GM18909 (cell line): ENCODE measurements at regions not wholly inside any gene's neighbourhood (a gene's known extent, or its start where the extent isn't known, plus 50 kb on each side); places are given as distances from the start of the nearest gene placed in this dataset.
A peak's percentile ranks its signal among the peaks of the same experiment; 100 is the strongest.

Source experiments
- ATAC-seq: cut with Tn5 transposase; IDR thresholded peaks from one replicate; pipeline ENCODE4 v1.9.1; 2021; ENCODE audit warnings: mild to moderate bottlenecking; ENCODE audit not compliant: unreplicated experiment, poor library complexity

DNA sequence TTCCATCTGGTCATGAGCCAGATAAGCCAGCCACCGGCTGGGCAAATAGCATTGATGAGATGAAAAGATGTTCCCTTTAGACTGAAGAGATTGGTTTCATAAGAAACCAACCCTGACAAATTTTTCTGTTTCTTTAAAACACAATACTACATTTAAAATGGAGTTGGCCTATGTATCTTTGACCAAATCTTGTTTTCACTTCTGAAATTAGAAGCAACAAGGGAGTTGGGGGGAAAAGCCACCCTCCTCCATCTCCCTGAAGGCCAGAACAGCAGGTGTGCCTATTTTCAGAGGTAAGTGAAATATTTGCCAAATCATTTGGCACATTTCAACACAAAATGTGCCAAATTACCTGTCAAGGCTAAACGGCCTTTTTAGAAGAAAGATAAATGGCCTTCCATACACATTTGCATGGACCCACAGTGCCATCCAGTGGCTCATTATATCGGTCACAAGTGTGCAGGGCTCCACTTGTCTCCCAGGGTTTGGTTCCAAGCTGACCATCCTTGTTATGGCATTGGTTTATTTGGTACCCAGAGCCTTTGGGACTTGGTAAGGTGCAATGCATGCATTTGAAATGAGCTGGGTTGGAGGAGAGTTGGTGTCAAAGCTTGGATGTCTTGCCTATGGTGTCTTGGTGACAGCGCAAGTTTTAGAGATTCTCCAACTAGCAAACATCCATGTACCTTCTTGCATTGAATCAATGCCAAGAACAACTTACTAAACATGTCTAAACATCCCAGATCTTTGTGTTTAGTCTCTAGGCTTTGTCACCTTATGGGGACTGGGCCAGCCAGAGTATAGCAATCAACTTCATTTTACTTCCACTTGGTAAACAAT, 372.0 kb upstream of the KIF2A start:
- ATAC-seq = peak; percentile 72

DNA sequence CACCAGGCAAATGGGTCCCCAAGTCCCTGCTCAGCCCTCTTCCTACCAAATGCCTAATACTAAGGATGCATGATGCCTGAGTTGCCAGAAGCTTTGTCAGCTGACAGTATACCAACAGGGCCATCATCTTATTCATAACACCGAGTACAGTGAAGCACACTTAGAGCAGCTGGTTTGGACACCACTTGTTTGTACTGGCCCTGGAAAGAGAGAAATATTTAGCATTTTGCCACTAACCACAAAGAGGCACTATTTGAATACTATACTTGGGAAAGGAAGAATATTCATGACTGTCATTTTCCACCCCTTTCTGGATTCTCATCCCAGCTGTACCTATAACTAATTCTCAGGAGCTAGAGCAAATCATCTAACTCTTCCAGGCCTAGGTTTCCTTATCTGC, 364.4 kb upstream of the KIF2A start:
- no peak for ATAC-seq

DNA sequence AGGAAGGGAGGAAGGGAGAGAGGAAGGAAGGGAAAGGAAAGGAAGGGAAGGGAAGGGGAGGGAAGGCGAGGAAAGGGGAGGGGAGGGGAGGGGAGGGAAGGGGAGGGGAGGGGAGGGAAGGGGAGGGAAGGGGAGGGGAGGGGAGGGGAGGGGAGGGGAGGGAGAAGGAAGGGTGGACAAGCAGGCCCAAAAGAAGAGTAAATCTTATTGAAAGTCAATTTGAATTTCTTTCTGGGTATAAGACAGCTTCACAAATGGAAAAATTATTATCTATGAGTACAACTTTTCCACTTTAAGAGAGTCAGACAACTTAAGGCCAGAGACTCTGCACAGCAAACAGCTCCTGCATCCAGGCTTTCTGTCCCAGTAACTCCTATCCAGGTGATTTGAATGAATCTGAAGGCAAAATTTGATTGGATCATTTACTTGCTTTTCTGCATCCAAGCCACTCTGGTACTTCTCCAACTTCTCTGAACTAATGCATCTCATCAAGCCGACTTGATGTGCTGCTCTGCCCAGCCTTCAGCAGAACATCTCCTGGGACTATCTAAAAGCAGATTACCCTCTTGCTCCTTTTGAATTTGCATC, 363.4 kb upstream of the KIF2A start:
- ATAC-seq = no peak

DNA sequence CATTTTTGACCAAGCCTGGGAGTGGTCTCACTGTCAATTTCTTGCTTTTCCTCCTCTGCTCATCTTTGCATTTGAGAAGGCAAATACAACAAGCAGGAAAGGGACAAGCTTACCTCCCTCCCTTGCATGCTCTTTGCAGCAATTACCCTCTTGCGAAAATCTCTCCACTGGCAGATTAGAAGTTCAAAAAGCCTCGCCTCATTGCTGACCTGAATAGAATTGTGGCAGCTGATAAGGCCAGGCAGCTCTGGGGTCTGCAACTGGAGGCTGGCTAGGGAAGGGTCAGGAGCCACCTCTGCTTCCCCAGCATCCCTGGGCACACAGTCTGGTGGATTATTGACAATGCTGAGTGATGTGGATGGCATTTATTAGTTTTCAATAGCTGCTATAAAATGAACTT, 362.3 kb upstream of the KIF2A start:
- ATAC-seq = no peak

DNA sequence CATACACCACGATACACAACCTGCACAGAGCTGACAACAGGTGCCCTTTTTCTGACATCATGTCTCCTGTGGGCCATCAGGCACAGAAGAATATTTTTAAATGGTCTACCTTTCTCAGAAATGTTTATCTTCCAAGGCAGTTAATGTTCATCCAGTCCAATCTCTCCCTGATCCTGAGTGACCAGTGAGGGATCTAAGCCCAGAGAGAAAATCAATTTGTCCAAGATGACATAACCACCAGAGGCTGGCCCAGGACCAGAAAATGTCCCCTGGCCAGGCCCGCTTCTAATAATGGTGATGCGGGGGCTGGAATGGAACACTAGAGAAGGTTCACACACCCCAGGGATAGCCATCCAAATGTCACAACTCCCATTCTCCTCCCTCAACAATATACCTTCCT, 357.9 kb upstream of the KIF2A start:
- no peak for ATAC-seq

DNA sequence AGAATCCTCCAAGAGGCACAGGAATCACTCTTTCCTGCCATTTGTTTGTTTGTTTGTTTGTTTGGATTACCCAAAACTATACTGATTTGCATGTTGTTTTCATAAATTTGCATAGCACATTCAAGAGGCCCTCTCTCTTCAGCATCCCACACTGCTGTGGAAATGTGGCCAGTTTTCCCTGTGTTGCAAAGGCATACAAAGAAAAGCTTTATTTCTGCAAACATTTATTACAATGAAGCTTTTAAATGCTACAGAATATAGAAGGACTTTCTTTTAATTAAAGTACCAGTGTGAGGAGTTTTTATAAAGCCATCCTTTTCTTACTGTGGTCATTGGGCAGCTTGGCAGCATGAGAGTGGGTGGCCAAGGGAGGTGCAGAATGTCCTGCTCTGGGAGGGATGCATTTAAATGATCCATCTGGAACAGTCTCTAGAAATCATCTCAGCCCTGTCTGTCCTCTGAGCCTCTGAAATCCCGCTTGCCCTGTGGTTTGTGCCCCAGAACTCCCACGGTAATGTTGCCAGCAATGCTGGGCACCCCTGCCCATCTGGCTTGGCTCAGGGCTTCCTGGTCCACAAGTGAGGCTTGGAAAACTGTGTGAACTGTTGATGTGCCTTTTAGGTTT, 356.8 kb upstream of the KIF2A start:
- no peak for ATAC-seq

DNA sequence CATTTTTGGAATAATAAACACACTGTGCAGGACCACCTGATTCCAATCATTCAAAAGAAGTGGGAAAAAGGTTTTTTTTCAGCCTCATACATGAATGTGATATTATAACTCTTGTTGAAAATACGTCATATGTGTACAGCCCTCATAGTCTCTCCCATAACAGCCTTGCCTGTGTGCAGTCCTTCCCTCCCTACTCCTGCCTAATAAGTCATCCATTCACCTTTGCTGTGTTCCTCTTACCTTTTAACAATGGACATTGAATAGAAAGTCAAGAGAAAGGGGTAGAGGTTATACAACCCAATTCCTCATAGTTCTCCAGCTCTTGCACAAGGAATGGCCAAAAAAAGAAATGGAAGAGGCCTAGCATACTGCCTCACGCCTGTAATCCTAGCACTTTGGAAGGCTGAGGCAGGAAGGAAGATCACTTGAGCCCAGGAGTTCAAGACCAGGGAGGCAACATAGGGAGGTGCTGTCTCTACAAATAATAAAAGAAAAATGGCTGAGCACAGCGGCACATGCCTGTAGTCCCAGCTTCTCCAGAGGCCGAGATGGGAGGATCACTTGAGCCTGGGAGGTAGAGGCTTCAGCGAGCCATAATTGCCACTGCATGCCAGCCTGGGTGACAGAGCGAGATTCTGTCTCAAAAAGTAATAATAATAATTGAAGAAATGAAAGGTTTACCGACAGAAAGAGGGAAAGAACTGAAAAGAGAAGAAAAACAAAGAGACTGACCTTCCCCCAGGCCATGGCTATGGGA, 356.1 kb upstream of the KIF2A start:
- ATAC-seq = no peak

DNA sequence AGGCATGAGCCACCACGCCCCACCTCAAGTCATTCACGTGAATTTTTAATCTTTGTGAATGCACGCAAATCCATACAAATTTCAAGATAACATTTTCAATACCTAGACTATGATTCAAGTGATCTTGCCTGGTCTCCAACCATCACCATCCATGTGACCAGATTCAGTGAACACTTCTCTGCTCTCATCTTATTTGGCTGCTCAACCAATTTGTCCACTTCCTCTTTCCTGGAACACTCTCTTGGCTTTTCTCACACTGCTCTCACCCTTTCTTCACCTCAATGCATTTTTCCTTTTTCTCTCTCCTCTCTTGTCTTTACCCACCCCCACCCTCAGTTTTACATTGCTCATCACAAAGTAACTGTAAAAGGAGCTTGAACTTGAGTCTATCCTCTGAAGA, 354.7 kb upstream of the KIF2A start:
- ATAC-seq = no peak

DNA sequence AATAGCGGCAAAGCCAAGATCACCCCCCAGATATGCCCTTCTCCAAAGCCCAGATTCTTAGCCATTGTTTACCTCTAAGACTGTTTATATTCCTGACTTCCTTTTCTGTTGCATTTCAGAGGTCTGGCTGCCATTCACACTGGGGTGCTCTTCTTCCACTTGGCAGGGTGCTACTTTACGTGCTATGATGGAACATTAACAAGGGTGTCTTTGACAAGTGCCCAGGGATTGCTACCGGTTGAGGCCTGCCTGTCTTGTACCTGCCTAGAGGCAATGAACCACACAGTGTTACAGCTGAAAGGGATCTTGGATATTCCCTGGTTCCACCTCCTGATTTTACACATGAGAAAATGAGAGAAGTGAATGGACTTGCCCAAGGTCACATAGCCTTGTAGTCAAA, 352.1 kb upstream of the KIF2A start:
- ATAC-seq = no peak

DNA sequence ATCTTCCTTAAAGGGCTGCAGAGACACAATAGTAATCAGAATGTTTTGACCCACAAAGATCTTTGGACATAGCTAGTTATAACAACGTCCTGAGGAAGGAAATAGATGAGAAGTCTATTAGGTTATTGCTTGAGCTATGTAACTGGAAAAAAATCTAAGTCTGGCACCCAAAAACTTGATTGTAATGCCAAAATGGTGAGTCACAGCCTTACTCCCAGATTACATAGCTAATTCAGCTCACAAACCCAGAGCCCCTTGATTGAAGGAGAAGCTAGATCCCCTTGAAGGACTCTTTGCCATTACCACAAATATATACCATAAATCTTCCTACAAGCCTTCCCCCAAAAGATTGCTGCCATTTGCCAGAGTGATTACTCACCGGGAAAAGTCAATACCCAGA, 341.8 kb upstream of the KIF2A start:
- no peak for ATAC-seq

DNA sequence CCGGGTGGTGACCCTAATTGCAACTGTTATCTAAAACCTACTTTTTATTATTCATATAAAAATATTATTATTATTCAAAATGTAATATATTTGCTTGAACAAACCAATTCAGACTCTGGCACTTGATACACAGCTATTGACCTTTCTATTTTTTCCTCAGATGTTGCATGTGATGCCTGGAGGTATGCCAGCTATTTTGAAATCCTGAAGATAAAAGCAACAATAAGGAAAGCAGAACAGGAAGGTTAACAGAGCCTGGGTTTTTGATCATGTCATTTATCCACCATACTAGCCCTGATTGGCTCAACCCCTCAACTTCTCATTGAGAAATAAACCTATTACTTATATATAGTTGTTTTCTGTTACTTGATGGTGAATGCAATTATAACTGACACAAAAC, 340.9 kb upstream of the KIF2A start:
- no peak for ATAC-seq

DNA sequence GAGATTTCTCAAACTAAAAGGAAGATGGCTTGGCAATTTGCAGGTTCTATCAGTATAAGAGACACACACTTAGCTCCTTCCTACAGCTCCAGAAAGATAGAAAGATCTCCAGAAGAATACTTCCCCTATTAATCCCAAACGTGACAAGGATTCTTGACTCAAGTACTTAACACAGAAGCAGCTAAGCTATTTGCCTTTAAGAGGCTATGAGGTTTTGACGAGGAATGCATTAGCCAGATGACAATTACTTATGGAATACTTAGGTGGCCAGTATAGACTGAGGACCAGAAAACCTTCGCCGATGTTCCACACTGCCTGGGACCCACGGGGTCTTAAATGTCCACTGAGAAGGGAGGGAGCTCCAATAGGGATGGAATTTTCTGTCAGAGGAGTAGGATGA, 340.5 kb upstream of the KIF2A start:
- no peak for ATAC-seq

DNA sequence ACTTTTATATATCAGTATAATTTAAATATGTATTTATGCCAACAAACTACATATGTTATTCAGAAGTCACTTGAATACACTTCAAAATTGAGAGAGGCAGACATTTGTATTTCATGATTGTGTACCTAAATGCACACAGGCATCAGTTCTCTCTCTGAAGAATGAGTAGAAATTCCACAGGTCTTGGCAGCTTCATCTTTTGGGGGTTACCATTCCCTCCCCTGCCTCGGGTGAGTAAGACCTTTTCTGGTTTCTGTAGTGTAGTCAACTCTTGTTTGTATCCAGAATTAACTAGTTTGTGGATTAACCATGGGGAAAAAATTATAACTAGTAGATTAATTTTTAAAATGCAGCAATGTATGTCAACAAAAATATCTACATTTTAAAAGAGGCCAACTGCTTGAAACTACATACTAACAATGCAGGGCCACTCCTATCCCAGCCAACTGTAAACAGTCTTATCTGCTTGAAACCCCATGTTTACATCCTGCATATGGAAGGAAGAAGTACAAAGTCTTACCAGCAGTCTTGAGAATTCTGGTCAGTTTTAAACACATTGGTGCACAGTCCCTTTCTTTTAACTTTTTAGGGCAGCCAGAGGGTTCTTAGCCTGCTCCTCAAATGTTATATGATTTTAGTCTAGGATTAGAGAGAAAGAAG, 339.6 kb upstream of the KIF2A start:
- ATAC-seq = no peak

DNA sequence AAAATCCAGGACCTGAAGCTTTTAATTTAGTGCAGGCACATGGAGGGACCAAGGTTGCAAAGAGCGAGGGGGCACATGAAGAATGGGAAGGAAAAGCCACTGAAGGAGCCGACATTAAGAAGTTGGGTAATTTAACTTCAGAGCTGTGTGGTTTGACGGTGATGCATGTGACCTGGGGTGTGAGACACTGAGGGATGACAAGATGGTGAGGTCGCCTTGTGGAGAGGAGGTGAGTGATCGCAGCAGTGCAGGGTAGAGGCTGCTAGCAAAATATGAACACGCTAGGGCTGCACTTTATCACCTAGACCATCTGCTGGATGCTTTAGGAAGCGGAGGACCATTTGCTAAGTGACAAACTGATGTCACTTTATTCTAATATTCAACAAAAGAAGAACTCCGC, 339.0 kb upstream of the KIF2A start:
- no peak for ATAC-seq

DNA sequence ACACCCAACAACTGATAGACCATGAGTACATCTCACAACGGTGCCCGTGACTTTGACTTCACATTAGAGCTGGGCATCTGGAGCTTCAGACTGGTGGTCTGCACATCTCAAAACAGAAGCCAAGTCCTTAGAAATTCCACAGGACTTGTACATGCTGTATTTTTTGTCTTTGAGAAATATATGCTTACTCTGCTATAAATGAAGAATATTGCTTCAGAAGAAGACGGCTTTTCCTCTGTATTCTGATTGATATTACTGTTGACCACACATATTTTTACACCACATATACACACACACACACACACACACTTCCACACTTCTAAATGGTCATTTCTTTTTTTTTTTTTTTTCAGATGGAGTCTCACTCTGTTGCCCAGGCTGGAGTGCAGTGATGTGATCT, 338.3 kb upstream of the KIF2A start:
- no peak for ATAC-seq

DNA sequence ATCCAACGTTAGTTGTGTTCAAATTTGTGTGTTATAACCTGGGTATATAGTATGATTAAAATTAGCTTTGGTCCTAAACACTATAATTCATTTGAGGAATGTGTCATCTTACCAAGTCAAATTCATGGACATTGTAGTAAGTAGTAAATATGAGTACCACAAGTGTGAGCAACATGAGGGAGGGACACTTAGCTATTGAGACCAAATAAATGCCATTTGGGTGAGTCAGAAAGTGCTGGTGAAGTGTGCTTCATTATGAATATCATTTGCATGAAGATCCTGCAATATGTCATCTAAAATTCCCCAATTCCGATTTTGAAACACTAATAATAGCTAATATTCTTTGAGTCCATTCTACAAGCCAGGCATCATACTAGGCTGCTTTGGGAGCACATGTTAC, 336.7 kb upstream of the KIF2A start:
- ATAC-seq = no peak

DNA sequence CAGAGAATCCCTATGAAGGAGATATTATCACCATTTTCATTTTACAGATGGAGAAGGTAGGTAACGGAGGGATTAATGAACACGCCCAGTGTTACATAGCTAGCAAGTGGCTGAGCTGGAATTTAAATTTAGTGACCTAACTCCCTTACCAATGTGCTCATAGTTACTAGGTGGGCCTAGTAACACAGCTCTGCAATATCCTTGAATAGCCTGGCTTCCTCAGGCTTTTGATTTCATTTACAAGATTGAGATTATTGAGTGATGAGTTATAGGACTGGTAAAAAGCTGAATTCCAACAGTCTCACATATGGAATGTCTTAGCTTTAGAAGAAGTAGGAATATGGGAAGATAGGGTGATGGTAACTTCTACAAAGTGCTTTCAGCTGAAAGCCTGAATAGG, 336.3 kb upstream of the KIF2A start:
- no peak for ATAC-seq

DNA sequence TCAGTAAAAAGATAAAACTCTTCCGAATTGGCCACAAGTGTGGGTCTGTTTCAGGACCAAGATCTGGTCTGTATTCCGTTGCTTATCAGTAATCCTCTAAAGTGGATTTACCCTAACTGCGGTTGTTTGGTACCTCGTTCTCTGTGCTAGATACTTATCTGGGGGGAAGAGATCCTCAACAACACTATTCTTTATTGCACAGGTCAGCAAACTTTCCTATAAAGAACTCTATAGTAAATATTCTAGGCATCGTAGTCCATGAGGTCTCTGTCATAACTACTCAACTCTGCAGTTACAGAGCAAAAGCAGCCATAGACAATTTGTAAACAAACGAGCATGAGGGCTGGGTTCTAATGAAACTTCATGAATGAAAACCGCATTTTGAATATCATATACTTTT, 335.8 kb upstream of the KIF2A start:
- no peak for ATAC-seq

DNA sequence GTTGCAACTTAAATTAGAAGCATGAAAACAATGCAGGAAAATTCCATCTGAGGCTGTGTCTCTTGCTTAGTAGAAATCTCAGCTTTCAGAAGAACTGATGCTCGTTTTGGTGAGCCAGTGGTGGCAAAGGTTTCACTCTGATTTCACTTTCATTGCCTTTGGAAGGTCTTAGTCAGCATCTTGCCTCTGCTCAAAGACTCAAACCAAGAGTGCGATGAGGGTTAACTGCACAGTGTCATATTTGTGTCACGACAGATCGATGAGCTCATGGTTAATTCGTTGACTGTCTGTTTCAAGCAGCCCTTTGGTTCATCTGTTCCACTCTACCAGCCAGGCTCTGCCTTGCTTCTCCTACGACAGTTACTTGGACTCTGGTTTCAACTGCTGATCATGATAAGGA, 331.3 kb upstream of the KIF2A start:
- ATAC-seq = no peak

DNA sequence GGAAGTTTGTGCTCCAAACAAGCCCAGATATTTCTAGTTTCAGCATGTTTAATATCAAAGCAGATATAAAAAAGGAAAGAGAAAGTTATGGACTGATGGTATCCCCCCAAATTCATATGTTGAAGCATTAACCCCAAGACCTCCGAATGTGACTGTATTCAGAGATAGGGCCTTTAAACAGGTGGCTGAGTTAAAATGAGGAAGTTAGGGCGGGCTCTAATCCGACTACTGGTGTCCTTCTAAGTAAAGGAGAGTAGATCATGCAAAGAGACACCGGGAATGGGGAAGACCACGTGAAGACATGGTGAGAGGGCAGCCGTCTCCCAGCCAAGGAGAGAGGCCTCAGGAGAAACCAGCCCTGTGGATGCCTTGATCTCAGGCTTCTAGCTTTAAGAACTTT, 324.1 kb upstream of the KIF2A start:
- no peak for ATAC-seq

DNA sequence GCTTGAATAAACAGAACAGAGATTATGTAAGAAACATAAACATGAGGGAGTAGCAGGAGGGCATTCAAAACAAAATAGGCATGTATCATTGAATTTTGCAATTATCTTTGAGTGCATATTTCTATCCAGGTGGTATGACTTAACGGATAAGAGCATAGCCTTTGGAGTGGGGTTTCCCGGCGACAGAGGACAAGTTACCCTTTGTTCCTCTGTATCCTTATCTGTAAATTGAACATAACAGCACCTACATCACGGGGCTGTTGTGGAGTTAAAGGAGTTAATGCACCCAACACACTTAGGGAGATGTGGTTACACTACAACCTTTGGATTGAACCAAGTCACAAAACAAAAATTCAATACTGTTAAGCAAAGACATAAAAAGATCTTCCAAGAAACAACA, 314.6 kb upstream of the KIF2A start:
- no peak for ATAC-seq
